ENCODE measurements at regions not wholly inside any gene's neighbourhood (a gene's known extent, or its start where the extent isn't known, plus 50 kb on each side); places are given as distances from the start of the nearest gene placed in this dataset.
"Not testable (repeated sequence)": the region's sequence is repeated elsewhere in the genome, so short reads cannot be mapped to it uniquely, and the experiment has no call there.

- DNase-seq, result no peak
Measured at GRCh38 chr13:94811753-94812152, 99.4 kb upstream of the SOX21 start.

GRCh38 chr13:94800423-94800822 is 88.1 kb upstream of the SOX21 start:
- no peak for DNase-seq

- DNase-seq, result no peak
Measured at GRCh38 chr13:94799299-94799698, 87.0 kb upstream of the SOX21 start.

- DNase-seq, result no peak
Measured at GRCh38 chr13:94798738-94799137, 86.4 kb upstream of the SOX21 start.

GRCh38 chr13:94795292-94795691 is 82.9 kb upstream of the SOX21 start:
- DNase-seq, result no peak

GRCh38 chr13:94786246-94786645 is 73.9 kb upstream of the SOX21 start:
- not testable (repeated sequence) for DNase-seq

GRCh38 chr13:94784066-94784465 is 71.7 kb upstream of the SOX21 start:
- no peak for DNase-seq

GRCh38 chr13:94783489-94783888 is 71.1 kb upstream of the SOX21 start:
- no peak for DNase-seq

- no peak for DNase-seq
Measured at GRCh38 chr13:94780421-94780820, 68.1 kb upstream of the SOX21 start.

GRCh38 chr13:94778986-94779385 is 66.6 kb upstream of the SOX21 start:
- DNase-seq, result no peak

GRCh38 chr13:94778585-94778984 is 66.2 kb upstream of the SOX21 start:
- DNase-seq, result no peak

GRCh38 chr13:94776956-94777355 is 64.6 kb upstream of the SOX21 start:
- DNase-seq, result no peak

GRCh38 chr13:94776300-94776699 is 64.0 kb upstream of the SOX21 start:
- no peak for DNase-seq

- no peak for DNase-seq
Measured at GRCh38 chr13:94765814-94766213, 53.5 kb upstream of the SOX21 start.

GRCh38 chr13:94764576-94765321 is 52.4 kb upstream of the SOX21 start:
- DNase-seq, result no peak

Data from DMS 273 treated with DMSO at 0.1 percent for 48 hours (cell line).